OCI-LY1 (cell line): ENCODE measurements at regions not wholly inside any gene's neighbourhood (a gene's known extent, or its start where the extent isn't known, plus 50 kb on each side); places are given as distances from the start of the nearest gene placed in this dataset.

Experiments used
- H2AFZ ChIP-seq: fragments of 200-600 bp; sonication (generic), shearing (Covaris generic); 2 replicates; pipeline ENCODE4 v1.6.0; 2014; ENCODE audit warnings: antibody characterized with exemption, mild to moderate bottlenecking, low read length
- H3F3A ChIP-seq: fragments of 200-600 bp; sonication (generic), shearing (Covaris generic); 2 replicates; pipeline ENCODE4 v1.6.0; 2014; ENCODE audit warnings: mild to moderate bottlenecking, antibody characterized with exemption, low read length, moderate library complexity; ENCODE audit not compliant: insufficient read depth
- H3K27ac ChIP-seq: fragments of 200-600 bp; sonication (generic); 2 replicates; pipeline ENCODE4 v1.5.1; 2014; ENCODE audit warnings: low read length, mixed run types, mild to moderate bottlenecking, low read depth; ENCODE audit not compliant: poor library complexity, severe bottlenecking
- H3K27me3 ChIP-seq: fragments of 200-600 bp; sonication (generic); 2 replicates; pipeline ENCODE4 v1.6.0; 2014; ENCODE audit warnings: antibody characterized with exemption, mild to moderate bottlenecking, low read length, moderate library complexity; ENCODE audit not compliant: insufficient read depth
- H3K36me3 ChIP-seq: fragments of 200-600 bp; sonication (generic); 2 replicates; pipeline ENCODE4 v1.6.1; 2014; ENCODE audit warnings: mild to moderate bottlenecking, antibody characterized with exemption, low read length, moderate library complexity, mixed read lengths; ENCODE audit not compliant: insufficient read depth
- H3K4me1 ChIP-seq: fragments of 200-600 bp; sonication (generic); 2 replicates; pipeline ENCODE4 v1.5.1; 2014; ENCODE audit warnings: mild to moderate bottlenecking, low read length, moderate library complexity; ENCODE audit not compliant: insufficient read depth, severe bottlenecking
- H3K4me2 ChIP-seq: fragments of 200-600 bp; sonication (generic), shearing (Covaris generic); 2 replicates; pipeline ENCODE4 v1.6.1; 2014; ENCODE audit warnings: low read length
- H3K4me3 ChIP-seq: fragments of 200-600 bp; sonication (generic); 2 replicates; pipeline ENCODE4 v1.5.1; 2014; ENCODE audit warnings: low read length, low read depth, mild to moderate bottlenecking, mixed read lengths; ENCODE audit not compliant: poor library complexity, severe bottlenecking
- H3K79me2 ChIP-seq: fragments of 200-600 bp; shearing (Covaris generic); 2 replicates; pipeline ENCODE4 v1.6.1; 2016; ENCODE audit warnings: mixed run types, low read length, mixed read lengths; ENCODE audit not compliant: insufficient read depth
- H3K9ac ChIP-seq: fragments of 200-600 bp; sonication (generic), shearing (Covaris generic); 2 replicates; pipeline ENCODE4 v1.6.1; 2014; ENCODE audit warnings: mild to moderate bottlenecking, low read length, mixed read lengths
- H3K9me2 ChIP-seq: fragments of 200-600 bp; sonication (generic), shearing (Covaris generic); 2 replicates; pipeline ENCODE4 v1.6.1; 2014; ENCODE audit warnings: low read depth, mild to moderate bottlenecking, low read length, mixed read lengths
- H3K9me3 ChIP-seq: fragments of 200-600 bp; shearing (Covaris generic); 2 replicates; pipeline ENCODE4 v1.6.1; 2014; ENCODE audit warnings: low read length, mixed read lengths
- H4K20me1 ChIP-seq: fragments of 200-600 bp; sonication (generic), shearing (Covaris generic); 2 replicates; pipeline ENCODE4 v1.6.0; 2016; ENCODE audit warnings: mild to moderate bottlenecking, low read length; ENCODE audit not compliant: insufficient read depth
- EZH2 ChIP-seq: fragments of 200-600 bp; sonication (generic), shearing (Covaris generic); IDR thresholded peaks from 2 replicates; pipeline ENCODE4 v1.8.0; 2017; ENCODE audit warnings: borderline replicate concordance, mixed run types, mild to moderate bottlenecking, antibody characterized with exemption, low read length, moderate library complexity, mixed read lengths
- TF ChIP-seq, protein P1 (sequence below): fragments of 200-600 bp; sonication (generic), shearing (Covaris generic); IDR thresholded peaks from 2 replicates; pipeline ENCODE4 v1.5.1; 2017; ENCODE audit warnings: mild to moderate bottlenecking, antibody characterized with exemption, low read length, moderate library complexity, mixed read lengths

DNA sequence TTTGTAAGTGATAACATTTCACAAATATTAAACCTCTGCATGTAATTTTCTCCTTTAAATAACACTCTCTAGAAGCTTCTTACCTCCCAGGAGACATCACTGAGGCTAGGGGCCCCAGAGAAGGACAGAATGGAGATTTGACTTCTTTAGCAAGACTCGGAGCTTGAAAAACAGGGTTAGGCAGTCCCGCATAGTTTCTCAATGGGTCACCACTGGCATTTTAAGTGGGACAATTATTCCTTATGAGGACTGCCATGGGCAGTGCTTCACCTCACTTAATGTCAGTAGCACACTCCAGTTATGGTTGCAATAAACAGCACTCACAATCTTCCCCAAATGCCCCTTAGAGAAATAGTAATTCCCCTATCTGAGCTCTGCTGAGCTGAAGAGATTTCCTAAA, 66.7 kb upstream of the NOCT start:
- Histone ChIP-seq H4K20me1 (no peaks in the 10 kb centered on the region), H3K27me3 (no peaks in the 10 kb centered on the region; the same call in 1 of the 2 replicates), H3K4me1 (no peaks in the 10 kb centered on the region), H3K9me3 (no peaks in the 10 kb centered on the region), H3K79me2 (no peaks in the 10 kb centered on the region), H3K9me2 (no peaks in the 10 kb centered on the region), H3K4me2 (no peak overlapping the region), H3K9ac (no peak overlapping the region), H2AFZ (no peak overlapping the region), H3F3A (no peaks in the 10 kb centered on the region), H3K4me3 (no peak overlapping the region), H3K36me3 (no peaks in the 10 kb centered on the region), H3K27ac (no peak overlapping the region)
- TF ChIP-seq, protein P1, sequence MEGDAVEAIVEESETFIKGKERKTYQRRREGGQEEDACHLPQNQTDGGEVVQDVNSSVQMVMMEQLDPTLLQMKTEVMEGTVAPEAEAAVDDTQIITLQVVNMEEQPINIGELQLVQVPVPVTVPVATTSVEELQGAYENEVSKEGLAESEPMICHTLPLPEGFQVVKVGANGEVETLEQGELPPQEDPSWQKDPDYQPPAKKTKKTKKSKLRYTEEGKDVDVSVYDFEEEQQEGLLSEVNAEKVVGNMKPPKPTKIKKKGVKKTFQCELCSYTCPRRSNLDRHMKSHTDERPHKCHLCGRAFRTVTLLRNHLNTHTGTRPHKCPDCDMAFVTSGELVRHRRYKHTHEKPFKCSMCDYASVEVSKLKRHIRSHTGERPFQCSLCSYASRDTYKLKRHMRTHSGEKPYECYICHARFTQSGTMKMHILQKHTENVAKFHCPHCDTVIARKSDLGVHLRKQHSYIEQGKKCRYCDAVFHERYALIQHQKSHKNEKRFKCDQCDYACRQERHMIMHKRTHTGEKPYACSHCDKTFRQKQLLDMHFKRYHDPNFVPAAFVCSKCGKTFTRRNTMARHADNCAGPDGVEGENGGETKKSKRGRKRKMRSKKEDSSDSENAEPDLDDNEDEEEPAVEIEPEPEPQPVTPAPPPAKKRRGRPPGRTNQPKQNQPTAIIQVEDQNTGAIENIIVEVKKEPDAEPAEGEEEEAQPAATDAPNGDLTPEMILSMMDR = no peak
- no peak for TF ChIP-seq EZH2

DNA sequence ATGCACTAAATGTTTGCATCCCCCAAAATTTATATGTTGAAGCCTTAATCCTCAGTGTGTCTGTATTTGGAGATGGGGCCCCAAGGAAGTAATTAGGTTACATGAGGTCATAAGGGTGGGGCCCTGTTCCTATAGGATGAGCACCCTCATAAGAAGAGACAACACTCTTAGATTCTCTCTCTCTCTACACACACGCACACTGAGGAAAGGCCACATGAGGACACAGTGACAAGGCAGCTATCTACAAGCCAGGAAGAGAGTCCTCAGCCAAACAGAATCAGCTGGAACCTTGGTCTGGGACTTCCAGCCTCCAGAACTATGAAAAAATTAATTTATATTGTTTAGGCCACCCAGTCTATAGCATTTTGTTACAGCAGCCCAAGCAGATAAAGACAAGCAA, 69.3 kb upstream of the NOCT start:
- Histone ChIP-seq H3K4me3 (no peak overlapping the region), H3K9me3 (no peaks in the 10 kb centered on the region), H3K27me3 (no peaks in the 10 kb centered on the region; the same call in 1 of the 2 replicates), H3K9me2 (no peaks in the 10 kb centered on the region), H4K20me1 (no peaks in the 10 kb centered on the region), H3K27ac (no peak overlapping the region), H3K36me3 (no peaks in the 10 kb centered on the region), H3K79me2 (no peaks in the 10 kb centered on the region), H3K4me2 (no peak overlapping the region), H3K4me1 (no peaks in the 10 kb centered on the region), H3K9ac (no peak overlapping the region), H3F3A (no peaks in the 10 kb centered on the region), H2AFZ (no peak overlapping the region)
- TF ChIP-seq, protein P1 = no peak
- TF ChIP-seq EZH2 = no peak

DNA sequence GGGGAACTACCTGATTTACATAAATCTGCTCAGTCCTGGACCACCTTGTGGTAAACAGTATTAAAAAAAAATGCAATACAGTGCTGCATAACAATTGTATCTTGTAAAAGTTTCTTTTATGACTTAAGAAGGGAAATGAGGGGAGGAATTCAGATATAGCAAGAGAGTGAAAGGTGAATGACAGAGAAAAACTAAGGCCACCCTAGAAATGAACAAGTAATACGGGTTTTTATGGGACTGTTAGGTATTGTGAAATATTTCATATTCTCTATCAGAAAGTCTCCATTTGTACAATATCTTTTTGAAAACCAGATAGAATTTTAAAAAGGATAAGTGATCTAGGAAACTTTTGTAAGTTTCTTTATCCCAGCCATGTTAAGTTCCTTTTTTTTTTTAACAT, 69.7 kb upstream of the NOCT start:
- H4K20me1 ChIP-seq = no peaks in the 10 kb centered on the region
- no peaks in the 10 kb centered on the region for H3K9me2 ChIP-seq
- H3K9ac ChIP-seq = no peak overlapping the region
- H3K79me2 ChIP-seq = no peaks in the 10 kb centered on the region
- TF ChIP-seq, protein P1 = no peak
- TF ChIP-seq EZH2 = no peak
- no peaks in the 10 kb centered on the region; the same call in 1 of the 2 replicates for H3K27me3 ChIP-seq
- H3K27ac ChIP-seq = no peak overlapping the region
- no peaks in the 10 kb centered on the region for H3K9me3 ChIP-seq
- H3F3A ChIP-seq = no peaks in the 10 kb centered on the region
- no peaks in the 10 kb centered on the region for H3K36me3 ChIP-seq
- H3K4me1 ChIP-seq = no peaks in the 10 kb centered on the region
- H3K4me3 ChIP-seq = no peak overlapping the region
- no peak overlapping the region for H3K4me2 ChIP-seq
- H2AFZ ChIP-seq = no peak overlapping the region
